ENCODE measurements at regions not wholly inside any gene's neighbourhood (a gene's known extent, or its start where the extent isn't known, plus 50 kb on each side); places are given as distances from the start of the nearest gene placed in this dataset.

GRCh38 chr1:218656301-218657037 lies 311.3 kb downstream of the TGFB2 start:
- Histone ChIP-seq H2AFZ (ENCODE audit: low read length) (no peak overlapping the region), H3K4me3 (ENCODE audit: low read length) (no peak overlapping the region), H3K9me3 (replicated peaks; ENCODE audit: insufficient read depth, low read length) (no peaks in the 10 kb centered on the region), H3K27ac (ENCODE audit: low read length) (no peak overlapping the region), H3K36me3 (replicated peaks; ENCODE audit: insufficient read depth, low read length) (no peaks in the 10 kb centered on the region), H3K79me2 (ENCODE audit: low read length) (no peaks in the 10 kb centered on the region), H3K27me3 (replicated peaks; ENCODE audit: insufficient read depth, low read length) (no peaks in the 10 kb centered on the region), H3K9ac (ENCODE audit: low read length) (no peak overlapping the region), H3F3A (ENCODE audit: insufficient read depth, low read length) (no peaks in the 10 kb centered on the region), H3K4me1 (ENCODE audit: low read length) (no peaks in the 10 kb centered on the region), H3K9me2 (replicated peaks; ENCODE audit: insufficient read depth, low read length) (no peaks in the 10 kb centered on the region), H4K20me1 (ENCODE audit: insufficient read depth, low read length) (no peaks in the 10 kb centered on the region), H3K4me2 (ENCODE audit: low read depth, low read length) (no peak overlapping the region)
- DNase-seq: no peak
- TF ChIP-seq EZH2phosphoT487 (IDR thresholded peaks at IDR 0.05; ENCODE audit: low read length) (no peak), EZH2 (optimal IDR thresholded peaks at IDR 0.05; ENCODE audit: low read depth, low read length) (no peak), CTCF (IDR thresholded peaks at IDR 0.05; ENCODE audit: low read length) (no peak)

- no peaks in the 10 kb centered on the region for H3K9me3 ChIP-seq (replicated peaks; ENCODE audit: insufficient read depth, low read length)
- H3K4me3 ChIP-seq (ENCODE audit: low read length): no peak overlapping the region
- no peaks in the 10 kb centered on the region for H3K27me3 ChIP-seq (replicated peaks; ENCODE audit: insufficient read depth, low read length)
- DNase-seq: no peak
- no peaks in the 10 kb centered on the region for H3K9me2 ChIP-seq (replicated peaks; ENCODE audit: insufficient read depth, low read length)
- H3K79me2 ChIP-seq (ENCODE audit: low read length): no peaks in the 10 kb centered on the region
- no peak overlapping the region for H3K4me2 ChIP-seq (ENCODE audit: low read depth, low read length)
- H3K9ac ChIP-seq (ENCODE audit: low read length): no peak overlapping the region
- no peaks in the 10 kb centered on the region for H3K36me3 ChIP-seq (replicated peaks; ENCODE audit: insufficient read depth, low read length)
- no peak for TF ChIP-seq EZH2phosphoT487 (IDR thresholded peaks at IDR 0.05; ENCODE audit: low read length)
- TF ChIP-seq CTCF (IDR thresholded peaks at IDR 0.05; ENCODE audit: low read length): no peak
- no peak for TF ChIP-seq EZH2 (optimal IDR thresholded peaks at IDR 0.05; ENCODE audit: low read depth, low read length)
- H4K20me1 ChIP-seq (ENCODE audit: insufficient read depth, low read length): no peaks in the 10 kb centered on the region
- H3K4me1 ChIP-seq (ENCODE audit: low read length): no peaks in the 10 kb centered on the region
- H3K27ac ChIP-seq (ENCODE audit: low read length): no peak overlapping the region
- no peaks in the 10 kb centered on the region for H3F3A ChIP-seq (ENCODE audit: insufficient read depth, low read length)
- H2AFZ ChIP-seq (ENCODE audit: low read length): no peak overlapping the region
Measured at GRCh38 chr1:218658269-218658668, 313.1 kb downstream of the TGFB2 start.

- Histone ChIP-seq H3K9ac (ENCODE audit: low read length) (no peak overlapping the region), H3K9me3 (replicated peaks; ENCODE audit: insufficient read depth, low read length) (no peaks in the 10 kb centered on the region), H3K27me3 (replicated peaks; ENCODE audit: insufficient read depth, low read length) (no peaks in the 10 kb centered on the region), H3K4me3 (ENCODE audit: low read length) (no peak overlapping the region), H3K79me2 (ENCODE audit: low read length) (no peaks in the 10 kb centered on the region), H4K20me1 (ENCODE audit: insufficient read depth, low read length) (no peaks in the 10 kb centered on the region), H3F3A (ENCODE audit: insufficient read depth, low read length) (no peaks in the 10 kb centered on the region), H2AFZ (ENCODE audit: low read length) (no peak overlapping the region), H3K27ac (ENCODE audit: low read length) (no peak overlapping the region), H3K36me3 (replicated peaks; ENCODE audit: insufficient read depth, low read length) (no peaks in the 10 kb centered on the region), H3K4me2 (ENCODE audit: low read depth, low read length) (no peak overlapping the region), H3K9me2 (replicated peaks; ENCODE audit: insufficient read depth, low read length) (no peaks in the 10 kb centered on the region), H3K4me1 (ENCODE audit: low read length) (no peaks in the 10 kb centered on the region)
- TF ChIP-seq EZH2phosphoT487 (IDR thresholded peaks at IDR 0.05; ENCODE audit: low read length) (no peak), CTCF (IDR thresholded peaks at IDR 0.05; ENCODE audit: low read length) (no peak), EZH2 (optimal IDR thresholded peaks at IDR 0.05; ENCODE audit: low read depth, low read length) (no peak)
- no peak for DNase-seq
Measured at GRCh38 chr1:218658899-218659298, 313.8 kb downstream of the TGFB2 start.

All from MM.1S (cell line).